DOHH2 (cell line): ENCODE measurements at regions not wholly inside any gene's neighbourhood (a gene's known extent, or its start where the extent isn't known, plus 50 kb on each side); places are given as distances from the start of the nearest gene placed in this dataset.
"Not testable (repeated sequence)": the region's sequence is repeated elsewhere in the genome, so short reads cannot be mapped to it uniquely, and the experiment has no call there.

Experiments
- H3F3A ChIP-seq: fragments of 200-600 bp; sonication (generic), shearing (Covaris generic); 2 replicates; pipeline ENCODE4 v1.6.0; 2016; ENCODE audit warnings: antibody characterized with exemption, mild to moderate bottlenecking; ENCODE audit not compliant: control insufficient read depth, insufficient read depth
- H3K27ac ChIP-seq: fragments of 200-600 bp; sonication (generic); 2 replicates; pipeline ENCODE4 v1.5.1; 2014; ENCODE audit warnings: low read depth, mild to moderate bottlenecking, low read length, moderate library complexity
- H3K27me3 ChIP-seq: fragments of 200-600 bp; sonication (generic); 2 replicates; pipeline ENCODE4 v1.6.1; 2014; ENCODE audit warnings: mild to moderate bottlenecking, low read length, mixed read lengths; ENCODE audit not compliant: control insufficient read depth
- H3K36me3 ChIP-seq: fragments of 200-600 bp; sonication (generic); 2 replicates; pipeline ENCODE4 v1.6.1; 2014; ENCODE audit warnings: mild to moderate bottlenecking, low read length, moderate library complexity, mixed read lengths; ENCODE audit not compliant: control insufficient read depth
- H3K4me1 ChIP-seq: fragments of 200-600 bp; sonication (generic); 2 replicates; pipeline ENCODE4 v1.6.1; 2014; ENCODE audit warnings: mild to moderate bottlenecking, low read length, mixed read lengths; ENCODE audit not compliant: control insufficient read depth
- H3K4me2 ChIP-seq: fragments of 200-600 bp; sonication (generic); 2 replicates; pipeline ENCODE4 v1.6.0; 2014; ENCODE audit warnings: mild to moderate bottlenecking, low read length, moderate library complexity
- H3K4me3 ChIP-seq: fragments of 200-600 bp; sonication (generic); 2 replicates; pipeline ENCODE4 v1.5.1; 2014; ENCODE audit warnings: mild to moderate bottlenecking, low read length, mixed read lengths
- H3K79me2 ChIP-seq: fragments of 200-600 bp; sonication (generic); 2 replicates; pipeline ENCODE4 v1.6.1; 2014; ENCODE audit warnings: mild to moderate bottlenecking, low read length, mixed read lengths; ENCODE audit not compliant: control insufficient read depth
- H3K9me2 ChIP-seq: fragments of 200-600 bp; sonication (generic); replicated peaks from 2 replicates; pipeline ENCODE4 v1.6.1; 2014; ENCODE audit warnings: mild to moderate bottlenecking, low read length, mixed read lengths; ENCODE audit not compliant: control insufficient read depth
- H3K9me3 ChIP-seq: fragments of 200-600 bp; sonication (generic); 2 replicates; pipeline ENCODE4 v1.6.1; 2014; ENCODE audit warnings: antibody characterized with exemption, low read length, mixed read lengths; ENCODE audit not compliant: control insufficient read depth, insufficient read depth
- H4K20me1 ChIP-seq: fragments of 200-600 bp; sonication (generic); 2 replicates; pipeline ENCODE4 v1.6.0; 2014; ENCODE audit warnings: low read depth, mild to moderate bottlenecking, antibody characterized with exemption, low read length, moderate library complexity; ENCODE audit not compliant: control insufficient read depth, insufficient read depth
- EZH2phosphoT487 ChIP-seq: fragments of 200-600 bp; sonication (generic); IDR thresholded peaks from 2 replicates; pipeline ENCODE4 v1.6.1; 2017; ENCODE audit warnings: borderline replicate concordance, mild to moderate bottlenecking, antibody characterized with exemption, low read length, moderate library complexity, mixed read lengths
- TF ChIP-seq, protein P1 (sequence below): fragments of 200-600 bp; sonication (generic); IDR thresholded peaks from one replicate; pipeline ENCODE4 v1.5.1; 2014; ENCODE audit warnings: antibody characterized with exemption, mild to moderate bottlenecking, low read depth, low read length; ENCODE audit not compliant: poor library complexity, severe bottlenecking

DNA sequence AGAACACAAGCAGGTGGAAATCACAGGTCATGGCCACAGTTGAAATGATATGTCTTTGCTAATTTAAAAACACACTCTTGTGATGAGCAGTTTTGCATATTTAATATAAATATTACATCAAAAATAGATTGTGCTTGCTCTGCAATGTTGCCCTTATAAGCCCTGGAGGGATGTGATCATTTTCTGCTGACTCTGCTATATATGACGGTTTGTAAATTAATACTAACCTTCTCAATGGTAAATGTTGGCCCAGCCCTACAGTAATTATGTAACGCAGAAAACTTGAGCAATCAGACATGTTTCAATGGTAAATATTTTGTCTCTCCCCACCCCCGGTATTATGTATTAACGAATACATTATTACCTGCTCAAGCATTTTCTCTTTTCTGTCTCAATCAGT is 359.5 kb upstream of the CNTN6 start:
- no peaks in the 10 kb centered on the region for H3K79me2 ChIP-seq

DNA sequence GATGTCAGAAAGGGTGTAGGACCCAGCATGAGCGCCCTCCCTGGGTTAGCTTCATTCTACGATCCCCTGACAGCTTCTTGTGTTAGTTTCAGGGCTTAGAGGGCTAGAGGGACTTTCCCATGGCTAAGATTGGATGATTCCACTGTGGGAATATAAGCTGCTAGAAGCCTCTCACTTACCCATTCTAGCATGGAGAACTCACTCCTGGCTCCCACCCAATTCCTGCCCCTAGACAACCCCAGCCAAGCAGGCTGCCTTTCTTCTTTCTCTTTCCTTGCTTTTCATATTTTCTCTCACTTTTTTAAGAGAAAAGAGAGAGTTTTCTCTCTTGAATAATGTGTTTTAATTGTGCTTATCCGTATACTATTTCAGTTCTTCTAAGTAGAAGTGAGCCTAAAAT is 335.1 kb upstream of the CNTN6 start:
- Histone ChIP-seq H3K9me2 (no peaks in the 10 kb centered on the region), H3K27ac (no peak overlapping the region), H3K79me2 (no peaks in the 10 kb centered on the region), H3K27me3 (no peaks in the 10 kb centered on the region), H3K4me3 (no peak overlapping the region), H4K20me1 (no peaks in the 10 kb centered on the region), H3K9me3 (no peaks in the 10 kb centered on the region), H3K4me2 (no peak overlapping the region), H3K4me1 (no peaks in the 10 kb centered on the region), H3K36me3 (no peaks in the 10 kb centered on the region), H3F3A (no peaks in the 10 kb centered on the region)
- TF ChIP-seq, protein P1, sequence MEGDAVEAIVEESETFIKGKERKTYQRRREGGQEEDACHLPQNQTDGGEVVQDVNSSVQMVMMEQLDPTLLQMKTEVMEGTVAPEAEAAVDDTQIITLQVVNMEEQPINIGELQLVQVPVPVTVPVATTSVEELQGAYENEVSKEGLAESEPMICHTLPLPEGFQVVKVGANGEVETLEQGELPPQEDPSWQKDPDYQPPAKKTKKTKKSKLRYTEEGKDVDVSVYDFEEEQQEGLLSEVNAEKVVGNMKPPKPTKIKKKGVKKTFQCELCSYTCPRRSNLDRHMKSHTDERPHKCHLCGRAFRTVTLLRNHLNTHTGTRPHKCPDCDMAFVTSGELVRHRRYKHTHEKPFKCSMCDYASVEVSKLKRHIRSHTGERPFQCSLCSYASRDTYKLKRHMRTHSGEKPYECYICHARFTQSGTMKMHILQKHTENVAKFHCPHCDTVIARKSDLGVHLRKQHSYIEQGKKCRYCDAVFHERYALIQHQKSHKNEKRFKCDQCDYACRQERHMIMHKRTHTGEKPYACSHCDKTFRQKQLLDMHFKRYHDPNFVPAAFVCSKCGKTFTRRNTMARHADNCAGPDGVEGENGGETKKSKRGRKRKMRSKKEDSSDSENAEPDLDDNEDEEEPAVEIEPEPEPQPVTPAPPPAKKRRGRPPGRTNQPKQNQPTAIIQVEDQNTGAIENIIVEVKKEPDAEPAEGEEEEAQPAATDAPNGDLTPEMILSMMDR, result no peak
- TF ChIP-seq EZH2phosphoT487, result no peak

More for the DNA sequence above, 359.5 kb upstream of the CNTN6 start:
- no peak overlapping the region for H3K27ac ChIP-seq
- H3K9me3 ChIP-seq, result no peaks in the 10 kb centered on the region
- no peaks in the 10 kb centered on the region for H3F3A ChIP-seq
- no peaks in the 10 kb centered on the region for H3K27me3 ChIP-seq
- no peak overlapping the region for H3K4me2 ChIP-seq
- H3K9me2 ChIP-seq, result no peaks in the 10 kb centered on the region
- TF ChIP-seq, protein P1, result no peak
- TF ChIP-seq EZH2phosphoT487, result no peak
- no peaks in the 10 kb centered on the region for H4K20me1 ChIP-seq
- H3K4me1 ChIP-seq, result no peaks in the 10 kb centered on the region
- no peaks in the 10 kb centered on the region for H3K36me3 ChIP-seq
- H3K4me3 ChIP-seq, result no peak overlapping the region

DNA sequence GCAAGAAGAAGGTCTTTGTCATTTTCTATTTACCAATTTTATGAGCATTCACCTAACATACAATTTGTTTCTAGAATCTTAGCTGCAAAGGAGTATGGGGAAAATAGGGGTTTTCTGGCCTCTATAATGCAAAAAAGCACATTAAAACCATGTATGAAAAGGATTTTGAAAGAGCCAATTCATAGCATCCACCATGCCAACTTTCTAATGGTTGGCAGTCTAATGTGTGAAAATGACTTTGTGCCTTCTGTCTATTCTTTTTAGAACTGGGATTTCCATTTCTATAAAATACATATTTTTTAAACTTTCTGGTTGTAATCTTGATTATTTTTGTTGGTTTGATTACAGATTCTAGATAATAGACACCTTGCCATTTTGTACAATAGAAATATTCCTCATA is 333.7 kb upstream of the CNTN6 start:
- H3K9me2 ChIP-seq, result no peaks in the 10 kb centered on the region
- H4K20me1 ChIP-seq, result no peaks in the 10 kb centered on the region
- TF ChIP-seq, protein P1, result no peak
- no peak for TF ChIP-seq EZH2phosphoT487
- no peaks in the 10 kb centered on the region for H3K9me3 ChIP-seq
- H3K4me3 ChIP-seq, result no peak overlapping the region
- no peak overlapping the region for H3K27ac ChIP-seq
- no peaks in the 10 kb centered on the region for H3K36me3 ChIP-seq
- no peak overlapping the region for H3K4me2 ChIP-seq
- no peaks in the 10 kb centered on the region for H3F3A ChIP-seq
- H3K79me2 ChIP-seq, result no peaks in the 10 kb centered on the region
- no peaks in the 10 kb centered on the region for H3K27me3 ChIP-seq
- H3K4me1 ChIP-seq, result no peaks in the 10 kb centered on the region

DNA sequence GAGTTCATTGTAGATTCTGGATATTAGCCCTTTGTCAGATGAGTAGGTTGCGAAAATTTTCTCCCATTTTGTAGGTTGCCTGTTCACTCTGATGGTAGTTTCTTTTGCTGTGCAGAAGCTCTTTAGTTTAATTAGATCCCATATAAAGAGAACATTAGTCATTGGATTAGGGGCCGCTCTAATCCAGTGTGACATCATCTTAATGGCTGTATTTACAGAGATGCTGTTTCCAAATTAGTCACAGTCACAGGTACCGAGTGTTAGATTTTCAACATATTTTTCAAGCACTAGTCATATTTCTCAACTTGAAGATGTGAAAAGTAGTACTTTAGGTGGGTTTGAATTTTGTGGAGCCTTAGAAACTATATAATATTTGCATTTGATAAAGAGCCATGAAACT is 319.4 kb upstream of the CNTN6 start:
- H3K9me3 ChIP-seq, H3F3A ChIP-seq, H3K9me2 ChIP-seq, H3K79me2 ChIP-seq, H3K4me1 ChIP-seq, H3K4me3 ChIP-seq, H4K20me1 ChIP-seq, H3K27ac ChIP-seq, H3K4me2 ChIP-seq, H3K27me3 ChIP-seq, H3K36me3 ChIP-seq: not testable (repeated sequence)
